Fibroblast of lung (primary cell): ENCODE measurements at regions not wholly inside any gene's neighbourhood (a gene's known extent, or its start where the extent isn't known, plus 50 kb on each side); places are given as distances from the start of the nearest gene placed in this dataset.

Experiments
- DNase-seq, 2 donors: peaks; one replicate each; pipeline versions ENCODE4 v3.0.0 to v3.0.0-alpha.2; 2010; ENCODE audit warnings: low read depth in 2 of 2
- H2AFZ ChIP-seq: 2 replicates; pipeline ENCODE4 v1.5.1; 2012; ENCODE audit warnings: low read length, control low read depth, inconsistent platforms
- H3K27ac ChIP-seq: 2 replicates; pipeline ENCODE4 v1.5.1; 2011; ENCODE audit warnings: low read length, control low read depth; ENCODE audit not compliant: insufficient read depth
- H3K27me3 ChIP-seq: 2 replicates; pipeline ENCODE4 v1.5.1; 2011; ENCODE audit warnings: mild to moderate bottlenecking, low read length; ENCODE audit not compliant: control insufficient read depth, insufficient read depth
- H3K36me3 ChIP-seq: 2 replicates; pipeline ENCODE4 v1.5.1; 2011; ENCODE audit warnings: low read length; ENCODE audit not compliant: control insufficient read depth, insufficient read depth
- H3K4me1 ChIP-seq: 2 replicates; pipeline ENCODE4 v1.5.1; 2011; ENCODE audit warnings: low read length; ENCODE audit not compliant: control insufficient read depth, insufficient read depth; ENCODE audit errors: extremely low read depth
- H3K4me2 ChIP-seq: 2 replicates; pipeline ENCODE4 v1.5.1; 2011; ENCODE audit warnings: low read length, control low read depth; ENCODE audit not compliant: insufficient read depth; ENCODE audit errors: extremely low read depth
- H3K4me3 ChIP-seq, 4 experiments: fragments of 200-600 bp in 1 of 4; sonication (generic) in 1 of 4; replicated peaks in 1 of 4; 2 replicates each; pipeline ENCODE4 v1.5.1; 2011 to 2016; ENCODE audit warnings: low read length in 4 of 4, low read depth in 3 of 4, mild to moderate bottlenecking in 3 of 4, control low read depth in 2 of 4, inconsistent platforms in 1 of 4, mixed read lengths in 1 of 4; ENCODE audit not compliant: insufficient read depth in 1 of 4; ENCODE audit errors: control extremely low read depth in 1 of 4
- H3K79me2 ChIP-seq: 2 replicates; pipeline ENCODE4 v1.5.1; 2012; ENCODE audit warnings: mild to moderate bottlenecking, low read length, inconsistent platforms; ENCODE audit not compliant: control insufficient read depth, insufficient read depth
- H3K9ac ChIP-seq: 2 replicates; pipeline ENCODE4 v1.5.1; 2011; ENCODE audit warnings: mild to moderate bottlenecking, low read length, control low read depth; ENCODE audit not compliant: insufficient read depth
- H3K9me3 ChIP-seq: 2 replicates; pipeline ENCODE4 v1.5.1; 2012; ENCODE audit warnings: low read depth, low read length; ENCODE audit not compliant: control insufficient read depth, insufficient read depth
- H4K20me1 ChIP-seq: 2 replicates; pipeline ENCODE4 v1.5.1; 2011; ENCODE audit warnings: low read length; ENCODE audit not compliant: control insufficient read depth, insufficient read depth; ENCODE audit errors: extremely low read depth
- EZH2 ChIP-seq: IDR thresholded peaks from 2 replicates; pipeline ENCODE4 v1.5.1; 2012; ENCODE audit warnings: low read length, control low read depth, mild to moderate bottlenecking; ENCODE audit errors: missing control alignments
- TF ChIP-seq, protein P1 (sequence below), 2 donors: IDR thresholded peaks in 1 of 2; conservative IDR thresholded peaks in 1 of 2; 1 replicate in 1 of 2; 2 replicates in 1 of 2; pipeline ENCODE4 v1.5.1; 2011 to 2012; ENCODE audit warnings: low read length in 2 of 2, control low read depth in 1 of 2, inconsistent platforms in 1 of 2, low read depth in 1 of 2, mild to moderate bottlenecking in 1 of 2

DNA sequence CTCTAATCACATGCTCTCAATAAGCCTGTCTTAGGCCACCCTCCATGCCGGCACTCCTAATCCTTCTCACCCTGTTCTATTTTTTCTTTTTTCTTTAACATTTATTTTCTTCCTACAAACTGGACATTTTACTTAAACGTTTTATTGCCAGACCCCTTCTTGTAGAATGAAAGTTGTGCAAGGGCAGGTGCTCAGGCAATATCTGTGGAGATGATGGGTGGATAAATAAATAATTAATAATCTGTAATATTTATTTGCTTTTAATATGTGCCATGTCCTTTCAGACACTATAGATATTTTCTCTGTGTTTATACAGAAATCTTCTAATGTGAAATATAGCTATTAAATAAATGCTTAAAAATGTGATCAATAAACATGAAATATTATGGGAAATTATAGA is 815.7 kb upstream of the MIR17HG start:
- H3K36me3 ChIP-seq = no peaks in the 10 kb centered on the region
- no peaks in the 10 kb centered on the region for H3K79me2 ChIP-seq
- no peaks in the 10 kb centered on the region for H4K20me1 ChIP-seq
- no peak overlapping the region for H2AFZ ChIP-seq
- no peaks in the 10 kb centered on the region for H3K4me1 ChIP-seq
- H3K9me3 ChIP-seq = no peaks in the 10 kb centered on the region
- TF ChIP-seq, protein P1, sequence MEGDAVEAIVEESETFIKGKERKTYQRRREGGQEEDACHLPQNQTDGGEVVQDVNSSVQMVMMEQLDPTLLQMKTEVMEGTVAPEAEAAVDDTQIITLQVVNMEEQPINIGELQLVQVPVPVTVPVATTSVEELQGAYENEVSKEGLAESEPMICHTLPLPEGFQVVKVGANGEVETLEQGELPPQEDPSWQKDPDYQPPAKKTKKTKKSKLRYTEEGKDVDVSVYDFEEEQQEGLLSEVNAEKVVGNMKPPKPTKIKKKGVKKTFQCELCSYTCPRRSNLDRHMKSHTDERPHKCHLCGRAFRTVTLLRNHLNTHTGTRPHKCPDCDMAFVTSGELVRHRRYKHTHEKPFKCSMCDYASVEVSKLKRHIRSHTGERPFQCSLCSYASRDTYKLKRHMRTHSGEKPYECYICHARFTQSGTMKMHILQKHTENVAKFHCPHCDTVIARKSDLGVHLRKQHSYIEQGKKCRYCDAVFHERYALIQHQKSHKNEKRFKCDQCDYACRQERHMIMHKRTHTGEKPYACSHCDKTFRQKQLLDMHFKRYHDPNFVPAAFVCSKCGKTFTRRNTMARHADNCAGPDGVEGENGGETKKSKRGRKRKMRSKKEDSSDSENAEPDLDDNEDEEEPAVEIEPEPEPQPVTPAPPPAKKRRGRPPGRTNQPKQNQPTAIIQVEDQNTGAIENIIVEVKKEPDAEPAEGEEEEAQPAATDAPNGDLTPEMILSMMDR (conservative IDR thresholded peaks at IDR 0.05 in 1 of 2, IDR thresholded peaks at IDR 0.05 in 1 of 2; ENCODE audit: low read depth in 1 of 2, low read length in 2 of 2) = no peak
- no peak for TF ChIP-seq EZH2
- no peak overlapping the region for H3K9ac ChIP-seq
- no peak overlapping the region for H3K4me3 ChIP-seq
- no peak overlapping the region for H3K27ac ChIP-seq
- no peak overlapping the region for H3K4me2 ChIP-seq
- no peaks in the 10 kb centered on the region for H3K27me3 ChIP-seq
- DNase-seq = no peak

GRCh38 chr13:90532861-90533492 is 814.5 kb upstream of the MIR17HG start:
- Histone ChIP-seq H3K27ac (no peak overlapping the region), H3K79me2 (no peaks in the 10 kb centered on the region), H3K4me3 (no peak overlapping the region), H3K27me3 (no peaks in the 10 kb centered on the region), H3K9ac (no peak overlapping the region), H3K36me3 (no peaks in the 10 kb centered on the region), H3K4me1 (no peaks in the 10 kb centered on the region), H4K20me1 (no peaks in the 10 kb centered on the region), H2AFZ (no peak overlapping the region), H3K9me3 (no peaks in the 10 kb centered on the region), H3K4me2 (no peak overlapping the region)
- TF ChIP-seq, protein P1 (conservative IDR thresholded peaks at IDR 0.05 in 1 of 2, IDR thresholded peaks at IDR 0.05 in 1 of 2; ENCODE audit: low read depth in 1 of 2, low read length in 2 of 2) = no peak
- no peak for TF ChIP-seq EZH2
- DNase-seq = no peak

GRCh38 chr13:90533866-90534265 is 813.6 kb upstream of the MIR17HG start:
- Histone ChIP-seq H3K4me2 (no peak overlapping the region), H3K27me3 (no peaks in the 10 kb centered on the region), H2AFZ (no peak overlapping the region), H3K36me3 (no peaks in the 10 kb centered on the region), H4K20me1 (no peaks in the 10 kb centered on the region), H3K4me1 (no peaks in the 10 kb centered on the region), H3K27ac (no peak overlapping the region), H3K79me2 (no peaks in the 10 kb centered on the region), H3K9me3 (no peaks in the 10 kb centered on the region), H3K9ac (no peak overlapping the region), H3K4me3 (no peak overlapping the region)
- TF ChIP-seq, protein P1 (conservative IDR thresholded peaks at IDR 0.05 in 1 of 2, IDR thresholded peaks at IDR 0.05 in 1 of 2; ENCODE audit: low read depth in 1 of 2, low read length in 2 of 2) = no peak
- TF ChIP-seq EZH2 = no peak
- DNase-seq = no peak
